RWPE1 (cell line): ENCODE measurements at regions not wholly inside any gene's neighbourhood (a gene's known extent, or its start where the extent isn't known, plus 50 kb on each side); places are given as distances from the start of the nearest gene placed in this dataset.

ENCODE experiments used
- CTCF ChIA-PET: fragments of 350-600 bp; sonication (Branson Sonifier 250); formaldehyde crosslinking; extraction: SDS; loops from one replicate; lab custom pipeline; 2021; lab: Yijun Ruan, JAX
- POLR2A ChIA-PET: fragments of 400-600 bp; formaldehyde crosslinking; extraction: SDS; loops from one replicate; lab custom pipeline; 2020; ENCODE audit warnings: antibody characterized with exemption; ENCODE audit not compliant: low non-redundant PET; lab: Yijun Ruan, JAX
- DNase-seq: peaks from one replicate; pipeline ENCODE4 v3.0.0; 2012; ENCODE audit warnings: low spot score
- H3K27ac ChIP-seq: fragments of 450-650 bp; 2 replicates; pipeline ENCODE4 v1.5.1; 2017
- CTCF ChIP-seq: fragments of 450-650 bp; conservative IDR thresholded peaks from 2 replicates; pipeline ENCODE4 v1.5.1; 2017; ENCODE audit warnings: low read depth, mild to moderate bottlenecking

GRCh38 chr7:97351488-97351887 lies 234.0 kb downstream of the SDHAF3 start:
- CTCF ChIA-PET, result no interaction called here
- H3K27ac ChIP-seq, result no peak overlapping the region
- POLR2A ChIA-PET, result no interaction called here
- TF ChIP-seq CTCF, result no peak
- no peak for DNase-seq

DNA sequence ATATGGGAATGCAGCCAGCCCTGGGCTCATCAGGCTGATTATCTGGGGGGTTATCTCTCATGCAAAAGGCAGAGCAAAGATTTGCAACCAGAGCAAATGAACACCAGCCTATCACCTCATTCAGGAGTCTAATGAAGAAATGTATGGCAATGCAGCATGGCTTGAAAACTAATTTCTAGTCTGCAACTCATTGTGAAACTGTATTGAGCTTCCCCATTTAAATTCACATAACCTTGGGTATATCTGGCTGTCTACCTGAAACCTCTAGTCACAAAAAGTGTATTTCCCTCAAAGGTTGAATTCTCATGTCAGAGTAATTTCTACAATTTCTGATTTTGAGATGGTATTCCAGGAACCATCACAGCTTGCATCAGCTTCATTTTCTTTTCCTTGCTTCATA lies 240.0 kb downstream of the SDHAF3 start:
- no peak for TF ChIP-seq CTCF
- DNase-seq, result no peak
- POLR2A ChIA-PET, result no interaction called here
- CTCF ChIA-PET, result interaction anchor here (0.7 kb wide), 1 partner anchor 533 kb away, joined by 4 read pairs; no protein-coding TSS in a partner anchor
- no peak overlapping the region for H3K27ac ChIP-seq

DNA sequence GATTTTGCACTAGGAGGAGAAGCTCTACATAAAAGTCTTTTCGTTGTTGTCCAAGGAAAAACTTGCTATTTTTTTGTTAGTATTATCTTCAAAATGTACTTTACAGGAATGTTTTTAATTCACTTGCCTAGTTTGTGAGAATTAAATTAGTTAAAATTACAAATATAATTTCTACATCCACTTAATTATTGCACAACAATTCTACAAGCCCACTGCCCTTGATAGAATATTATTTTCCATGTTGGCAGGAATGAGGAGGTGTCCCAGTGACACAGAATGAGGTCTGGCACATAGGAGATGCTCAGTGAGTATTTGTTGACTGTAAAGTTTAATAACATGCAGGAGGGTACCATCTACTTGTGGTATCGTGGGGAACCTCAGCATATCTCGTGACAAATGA lies 255.4 kb downstream of the SDHAF3 start:
- POLR2A ChIA-PET, result no interaction called here
- CTCF ChIA-PET, result interaction anchor here (1.1 kb wide), 1 partner anchor 9 kb away, joined by 3 read pairs; no protein-coding TSS in a partner anchor
- DNase-seq, result no peak
- H3K27ac ChIP-seq, result no peak overlapping the region
- no peak for TF ChIP-seq CTCF

GRCh38 chr7:97373736-97374135 lies 256.2 kb downstream of the SDHAF3 start:
- no peak for TF ChIP-seq CTCF
- CTCF ChIA-PET, result no interaction called here
- POLR2A ChIA-PET, result no interaction called here
- H3K27ac ChIP-seq, result no peak overlapping the region
- DNase-seq, result no peak

- no peak for TF ChIP-seq CTCF
- H3K27ac ChIP-seq, result no peak overlapping the region
- ChIA-PET POLR2A (no interaction called here), CTCF (no interaction called here)
- DNase-seq, result no peak
Observed at GRCh38 chr7:97377713-97378112, 260.2 kb downstream of the SDHAF3 start.

DNA sequence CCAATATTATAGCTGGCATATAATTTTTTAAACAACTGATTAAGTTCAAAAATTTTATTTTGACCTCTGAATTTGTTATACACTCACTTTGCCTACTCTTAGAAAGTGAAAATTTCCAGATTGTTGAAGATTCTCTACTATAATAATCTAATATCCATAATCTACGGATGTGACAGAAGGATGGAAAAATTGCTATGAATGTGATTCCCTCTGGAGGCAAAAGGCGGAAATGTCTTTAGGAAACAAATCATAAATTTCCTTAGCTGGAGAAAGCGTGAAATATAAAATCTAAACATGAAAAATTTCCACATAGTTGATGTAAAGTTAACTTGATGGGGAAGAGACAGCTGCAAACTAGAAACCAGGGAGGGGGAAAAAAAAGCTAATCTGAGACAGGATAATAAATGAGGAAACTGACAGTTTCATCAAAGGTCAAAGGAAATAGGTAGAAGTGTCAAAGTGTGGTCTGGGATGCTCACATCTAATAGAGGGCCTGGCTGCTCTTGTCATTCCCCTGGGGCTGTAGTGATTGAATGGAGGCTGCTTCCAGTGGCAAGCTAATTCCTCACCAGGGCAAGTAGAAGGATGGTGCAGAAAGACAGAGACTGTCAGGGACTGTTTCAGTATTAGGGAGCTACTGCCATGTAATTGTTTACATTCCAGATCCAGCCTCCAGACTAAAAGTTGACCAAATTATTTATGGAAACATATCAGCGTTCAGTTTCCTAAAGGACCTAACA lies 264.5 kb downstream of the SDHAF3 start:
- CTCF ChIA-PET, result interaction anchor here (0.6 to 0.7 kb wide), 2 partner anchors 8 to 9 kb away, joined by 3 to 5 read pairs; no protein-coding TSS in a partner anchor
- no peak for DNase-seq
- POLR2A ChIA-PET, result no interaction called here
- H3K27ac ChIP-seq, result no peak overlapping the region
- TF ChIP-seq CTCF, result no peak
